Natural killer cell treated with Interleukin-12 subunit alpha and Interleukin-12 subunit beta and Interleukin-15 and Interleukin-18, amount 100 ng/mL, for 72 hours (primary cell): ENCODE measurements at regions not wholly inside any gene's neighbourhood (a gene's known extent, or its start where the extent isn't known, plus 50 kb on each side); places are given as distances from the start of the nearest gene placed in this dataset.

ENCODE experiments used
- ATAC-seq, 2 donors: fragments of 150-1000 bp; cut with Tn5 transposase in 1 of 2; sonication (Bioruptor Pico), chemical (Tn5 transposase) in 1 of 2; 2 replicates each; pipeline ENCODE4 v1.10.0; 2021
- DNase-seq: peaks from one replicate; pipeline ENCODE4 v3.0.0; 2022; ENCODE audit warnings: low spot score
- H3K27ac Mint-ChIP-seq, 2 donors: 1 replicate in 1 of 2; 2 replicates in 1 of 2; pipeline ENCODE4 v1.8.0; 2022; ENCODE audit warnings: mixed read lengths in 2 of 2, mild to moderate bottlenecking in 1 of 2, moderate library complexity in 1 of 2
- H3K27me3 Mint-ChIP-seq, 2 donors: 1 replicate in 1 of 2; 2 replicates in 1 of 2; pipeline ENCODE4 v1.8.0; 2022; ENCODE audit warnings: mixed read lengths in 2 of 2
- H3K36me3 Mint-ChIP-seq: one replicate; pipeline ENCODE4 v1.8.0; 2022; ENCODE audit warnings: mixed read lengths
- H3K4me1 Mint-ChIP-seq, 2 donors: 1 replicate in 1 of 2; 2 replicates in 1 of 2; pipeline ENCODE4 v1.8.0; 2022; ENCODE audit warnings: low read depth in 2 of 2, mixed read lengths in 2 of 2, mild to moderate bottlenecking in 1 of 2
- H3K4me3 Mint-ChIP-seq: one replicate; pipeline ENCODE4 v1.8.0; 2022; ENCODE audit warnings: mixed read lengths
- H3K9me3 Mint-ChIP-seq: 2 replicates; pipeline ENCODE4 v1.8.0; 2022; ENCODE audit warnings: mixed read lengths

DNA sequence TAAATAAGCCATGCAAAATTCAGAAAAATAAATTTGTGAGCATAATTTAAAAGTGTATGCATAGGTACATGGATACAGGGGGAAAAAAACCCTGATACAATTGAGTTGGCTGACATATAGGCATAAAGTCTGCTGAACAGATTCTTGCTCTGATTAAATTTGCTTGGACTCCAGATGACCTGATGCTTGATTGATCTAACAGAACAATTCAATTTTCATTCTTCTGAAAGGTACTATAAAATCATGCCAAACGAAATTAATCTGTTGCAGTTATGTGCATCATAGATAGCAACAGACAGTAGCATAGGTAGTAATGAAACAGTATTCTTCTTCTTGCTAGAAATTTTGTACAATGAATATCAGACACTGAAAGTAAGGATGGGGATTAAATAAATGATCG, 578.2 kb upstream of the SLITRK6 start:
- no peak for DNase-seq
- Mint-ChIP-seq H3K36me3 (no peaks in the 10 kb centered on the region), H3K4me3 (no peak overlapping the region), H3K9me3 (peaks cover 11% of the 10 kb centered on the region), H3K4me1 (no peaks in the 10 kb centered on the region), H3K27me3 (no peaks in the 10 kb centered on the region), H3K27ac (no peak overlapping the region)
- ATAC-seq = no peak

GRCh38 chr13:86378628-86379027, 579.4 kb upstream of the SLITRK6 start:
- no peaks in the 10 kb centered on the region for H3K27me3 Mint-ChIP-seq

GRCh38 chr13:86383151-86383550, 583.9 kb upstream of the SLITRK6 start:
- Mint-ChIP-seq H3K4me1 (no peaks in the 10 kb centered on the region), H3K4me3 (no peak overlapping the region), H3K27me3 (no peaks in the 10 kb centered on the region), H3K9me3 (peaks cover 9% of the 10 kb centered on the region), H3K36me3 (no peaks in the 10 kb centered on the region), H3K27ac (no peak overlapping the region)
- DNase-seq (no peak), ATAC-seq (no peak)

More at GRCh38 chr13:86378628-86379027, 579.4 kb upstream of the SLITRK6 start:
- peaks cover 5% of the 10 kb centered on the region for H3K9me3 Mint-ChIP-seq
- DNase-seq = no peak
- H3K36me3 Mint-ChIP-seq = no peaks in the 10 kb centered on the region
- H3K27ac Mint-ChIP-seq = no peak overlapping the region
- no peak overlapping the region for H3K4me3 Mint-ChIP-seq
- H3K4me1 Mint-ChIP-seq = no peaks in the 10 kb centered on the region
- ATAC-seq = no peak

GRCh38 chr13:86383561-86383960, 584.3 kb upstream of the SLITRK6 start:
- Mint-ChIP-seq H3K36me3 (no peaks in the 10 kb centered on the region), H3K4me3 (no peak overlapping the region), H3K27me3 (no peaks in the 10 kb centered on the region), H3K27ac (no peak overlapping the region), H3K4me1 (no peaks in the 10 kb centered on the region), H3K9me3 (peaks cover 6% of the 10 kb centered on the region)
- no peak for DNase-seq
- no peak for ATAC-seq

GRCh38 chr13:86397635-86398034, 598.4 kb upstream of the SLITRK6 start:
- no peak for DNase-seq
- no peak overlapping the region for H3K4me3 Mint-ChIP-seq
- no peaks in the 10 kb centered on the region for H3K27me3 Mint-ChIP-seq
- H3K36me3 Mint-ChIP-seq = no peaks in the 10 kb centered on the region
- no peak for ATAC-seq
- H3K27ac Mint-ChIP-seq = no peak overlapping the region
- H3K9me3 Mint-ChIP-seq = no peaks in the 10 kb centered on the region
- no peaks in the 10 kb centered on the region for H3K4me1 Mint-ChIP-seq

DNA sequence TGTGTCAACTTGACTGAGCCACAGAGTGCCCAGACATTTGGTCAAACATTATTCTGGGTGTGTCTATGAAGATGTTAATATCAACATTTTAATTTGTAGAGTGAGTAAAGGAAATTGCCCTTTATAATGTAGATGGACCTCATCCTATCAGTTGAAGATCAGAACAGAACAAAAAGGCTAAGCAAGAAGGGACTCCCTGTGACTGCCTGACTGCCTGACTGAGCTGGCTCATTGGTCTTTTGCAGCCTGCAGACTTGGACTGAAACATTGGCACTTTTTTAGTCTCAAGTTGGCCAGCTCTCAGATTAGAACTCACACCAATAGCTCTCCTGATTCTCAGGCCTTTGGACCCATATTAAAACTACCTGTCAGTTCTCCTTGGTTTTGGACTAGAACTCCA, 600.4 kb upstream of the SLITRK6 start:
- Mint-ChIP-seq H3K36me3 (no peaks in the 10 kb centered on the region), H3K4me3 (no peak overlapping the region)

DNA sequence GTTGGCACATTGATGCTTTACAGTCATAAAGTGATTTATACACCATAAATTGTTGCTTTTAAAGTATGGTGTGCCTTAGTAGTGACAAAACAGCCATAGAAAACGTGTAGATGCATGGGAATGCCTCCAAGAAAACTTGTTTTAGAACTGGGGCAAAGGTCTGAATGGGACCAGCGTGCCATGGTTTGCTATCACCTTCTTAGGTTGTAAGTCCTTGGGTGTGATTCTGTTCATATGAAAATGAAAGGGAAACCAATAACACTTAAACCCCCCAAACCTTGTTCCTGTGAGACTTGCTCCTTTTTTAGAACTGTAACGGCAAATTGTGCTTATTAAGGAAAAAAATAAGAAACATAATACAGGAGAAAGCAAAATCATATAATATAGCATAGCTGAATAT, 603.3 kb upstream of the SLITRK6 start:
- DNase-seq (no peak), ATAC-seq (no peak)
- H3K36me3 Mint-ChIP-seq = no peaks in the 10 kb centered on the region
- H3K27ac Mint-ChIP-seq = no peak overlapping the region
- no peak overlapping the region for H3K4me3 Mint-ChIP-seq
- no peaks in the 10 kb centered on the region for H3K27me3 Mint-ChIP-seq
- H3K4me1 Mint-ChIP-seq = no peaks in the 10 kb centered on the region
- peaks cover 3% of the 10 kb centered on the region for H3K9me3 Mint-ChIP-seq

More for the DNA sequence above, 600.4 kb upstream of the SLITRK6 start:
- DNase-seq (no peak), ATAC-seq (no peak)
- Mint-ChIP-seq H3K9me3 (no peaks in the 10 kb centered on the region), H3K27ac (no peak overlapping the region), H3K4me1 (no peaks in the 10 kb centered on the region), H3K27me3 (no peaks in the 10 kb centered on the region)

- peaks cover 7% of the 10 kb centered on the region for H3K9me3 Mint-ChIP-seq
- H3K4me1 Mint-ChIP-seq = no peaks in the 10 kb centered on the region
- no peak overlapping the region for H3K27ac Mint-ChIP-seq
- no peaks in the 10 kb centered on the region for H3K27me3 Mint-ChIP-seq
- DNase-seq (no peak), ATAC-seq (no peak)
- no peak overlapping the region for H3K4me3 Mint-ChIP-seq
- H3K36me3 Mint-ChIP-seq = no peaks in the 10 kb centered on the region
Observed at GRCh38 chr13:86403181-86403580, 604.0 kb upstream of the SLITRK6 start.

DNA sequence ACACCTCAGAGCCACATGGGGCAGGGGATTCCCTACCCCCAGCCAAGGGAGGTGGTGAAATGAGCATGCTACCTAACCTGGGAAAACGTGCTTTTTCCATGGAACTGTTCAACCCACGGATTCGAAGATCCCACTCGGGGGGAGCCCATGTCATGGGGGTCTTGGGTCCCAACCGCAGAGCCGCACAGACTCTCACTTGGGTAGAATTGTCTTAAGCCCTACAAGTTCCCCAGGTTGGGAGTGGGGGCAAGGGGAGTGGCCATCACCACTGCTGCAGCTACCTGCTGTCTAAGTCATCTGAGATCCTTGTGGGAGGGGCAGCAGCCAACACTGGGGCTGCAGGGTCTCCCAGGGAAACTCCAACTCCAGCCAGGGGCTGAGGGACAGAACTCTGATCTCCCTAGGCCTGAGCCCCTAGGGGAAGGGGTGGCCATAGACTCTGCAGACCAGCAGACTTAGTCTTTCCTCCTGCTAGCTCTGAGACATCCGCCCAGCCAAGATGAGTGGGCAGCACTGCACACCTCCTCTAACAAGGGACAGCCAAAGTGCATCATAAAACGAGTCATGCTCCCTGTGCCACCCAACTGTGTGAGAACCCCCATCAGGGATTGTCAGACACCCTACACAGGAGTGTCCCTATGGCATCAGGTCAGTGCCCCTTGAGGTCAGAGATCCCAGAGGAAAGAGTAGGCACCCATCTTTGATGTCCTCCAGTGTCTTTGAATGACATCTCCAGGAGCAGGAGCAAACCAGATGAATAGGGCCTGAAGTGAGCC, 610.4 kb upstream of the SLITRK6 start:
- DNase-seq (no peak), ATAC-seq (no peak)
- no peak overlapping the region for H3K4me3 Mint-ChIP-seq

DNA sequence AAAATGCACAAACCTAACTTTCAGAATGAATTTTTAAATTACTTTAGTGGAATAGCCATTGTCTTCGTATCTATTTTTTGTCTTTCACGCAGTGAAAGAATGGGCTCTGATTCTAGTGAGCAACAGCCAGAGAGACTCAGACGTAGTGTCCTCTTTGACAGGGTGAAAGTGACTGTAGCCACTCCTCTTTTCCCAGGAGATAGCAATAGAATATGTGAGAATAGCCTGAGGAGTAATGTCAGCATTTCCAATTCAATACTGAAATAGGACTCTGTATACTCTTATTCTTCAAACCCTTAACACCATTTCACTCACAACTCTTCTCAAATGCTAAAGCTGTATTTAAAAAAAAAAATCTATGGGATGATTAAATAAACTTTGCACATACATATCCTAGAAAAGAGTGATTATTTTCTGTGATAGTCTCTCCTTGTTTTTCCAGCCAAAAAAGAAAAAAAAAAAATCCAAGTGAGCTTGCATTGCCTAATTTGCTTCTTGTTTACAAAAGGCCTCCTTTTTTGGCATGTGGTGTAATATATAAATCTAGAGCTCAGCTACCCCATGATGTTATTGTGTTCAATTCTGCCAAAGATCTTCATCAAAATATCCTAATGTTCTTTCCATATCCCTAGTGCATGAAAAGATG, 626.1 kb upstream of the SLITRK6 start:
- ATAC-seq = no peak
- H3K27me3 Mint-ChIP-seq = no peaks in the 10 kb centered on the region
- H3K4me1 Mint-ChIP-seq = no peaks in the 10 kb centered on the region
- H3K27ac Mint-ChIP-seq = no peak overlapping the region
- H3K9me3 Mint-ChIP-seq = peaks cover 21% of the 10 kb centered on the region
- H3K4me3 Mint-ChIP-seq = no peak overlapping the region
- peaks cover 7% of the 10 kb centered on the region for H3K36me3 Mint-ChIP-seq
- DNase-seq = no peak

More for the DNA sequence above, 610.4 kb upstream of the SLITRK6 start:
- no peaks in the 10 kb centered on the region for H3K27me3 Mint-ChIP-seq
- H3K4me1 Mint-ChIP-seq = no peaks in the 10 kb centered on the region
- H3K27ac Mint-ChIP-seq = no peak overlapping the region
- peaks cover 19% of the 10 kb centered on the region for H3K9me3 Mint-ChIP-seq
- H3K36me3 Mint-ChIP-seq = peaks cover 8% of the 10 kb centered on the region

- H3K27ac Mint-ChIP-seq = no peak overlapping the region
- peaks cover 16% of the 10 kb centered on the region for H3K9me3 Mint-ChIP-seq
- H3K4me1 Mint-ChIP-seq = no peaks in the 10 kb centered on the region
- no peaks in the 10 kb centered on the region for H3K27me3 Mint-ChIP-seq
- ATAC-seq = no peak
- H3K36me3 Mint-ChIP-seq = no peaks in the 10 kb centered on the region
- no peak for DNase-seq
- H3K4me3 Mint-ChIP-seq = no peak overlapping the region
Observed at GRCh38 chr13:86426437-86426836, 627.2 kb upstream of the SLITRK6 start.

DNA sequence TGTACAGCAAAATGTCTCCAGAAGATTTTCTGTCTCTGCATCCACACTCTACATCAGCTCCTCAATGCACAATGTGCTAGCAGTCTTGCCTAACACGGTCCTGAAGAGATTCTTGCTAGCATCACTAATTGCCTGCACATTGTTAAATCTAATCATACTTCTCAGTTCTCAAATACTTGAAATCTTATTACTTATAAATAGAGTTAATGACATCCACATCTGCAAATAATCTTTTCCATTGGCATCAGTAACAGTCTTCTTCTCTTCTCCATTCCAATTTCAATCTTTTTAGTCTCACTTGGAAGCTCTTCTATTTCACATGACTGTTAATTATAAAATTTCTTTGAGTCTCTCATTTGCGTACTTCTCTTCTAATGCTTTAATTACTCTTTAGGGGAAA, 630.5 kb upstream of the SLITRK6 start:
- Mint-ChIP-seq H3K9me3 (peaks cover 16% of the 10 kb centered on the region), H3K4me3 (no peak overlapping the region), H3K27me3 (no peaks in the 10 kb centered on the region), H3K4me1 (no peaks in the 10 kb centered on the region), H3K27ac (no peak overlapping the region), H3K36me3 (peaks cover 6% of the 10 kb centered on the region)
- ATAC-seq (no peak), DNase-seq (no peak)

DNA sequence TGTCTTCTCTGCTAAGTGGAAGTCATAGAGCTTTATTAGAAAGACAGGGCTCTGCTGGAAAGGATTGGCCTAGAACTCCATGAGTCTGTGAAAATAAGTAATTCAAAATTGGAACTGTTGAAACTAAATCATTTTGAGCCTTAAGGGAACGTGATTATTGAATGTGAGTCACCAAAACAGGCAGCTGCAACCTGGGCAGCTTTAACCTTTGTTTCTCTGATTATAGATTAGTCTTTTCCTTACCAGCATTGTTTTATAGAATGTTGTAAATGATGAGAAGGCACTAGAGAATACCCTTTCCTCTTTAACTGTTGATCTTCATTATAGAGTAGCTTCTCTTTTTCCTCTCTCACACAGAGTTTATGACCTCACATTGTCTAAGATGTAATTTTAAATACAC, 638.8 kb upstream of the SLITRK6 start:
- Mint-ChIP-seq H3K4me1 (no peaks in the 10 kb centered on the region), H3K36me3 (peaks cover 6% of the 10 kb centered on the region), H3K4me3 (no peak overlapping the region), H3K27ac (no peak overlapping the region), H3K9me3 (peaks cover 9% of the 10 kb centered on the region), H3K27me3 (no peaks in the 10 kb centered on the region)
- ATAC-seq (no peak), DNase-seq (no peak)

DNA sequence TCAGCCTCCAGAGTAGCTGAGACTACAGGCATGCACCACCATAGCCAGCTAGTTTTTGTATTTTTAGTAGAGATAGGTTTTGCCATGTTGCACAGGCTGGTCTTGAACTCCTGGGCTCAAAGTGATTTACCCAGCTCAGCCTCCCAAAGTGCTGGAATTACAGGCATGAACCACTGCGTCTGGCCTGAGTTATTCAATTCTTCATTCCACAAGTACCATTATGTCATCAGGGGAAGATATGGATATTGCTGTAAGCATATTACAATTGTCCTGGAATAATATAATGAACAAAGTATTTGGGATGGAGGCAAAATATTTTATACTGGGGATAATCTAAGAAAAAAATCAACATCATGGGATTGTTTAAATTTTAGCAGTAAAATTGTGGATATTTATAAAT, 646.0 kb upstream of the SLITRK6 start:
- peaks cover 13% of the 10 kb centered on the region for H3K9me3 Mint-ChIP-seq
- ATAC-seq (no peak), DNase-seq (no peak)
- H3K4me3 Mint-ChIP-seq = no peak overlapping the region
- H3K4me1 Mint-ChIP-seq = no peaks in the 10 kb centered on the region
- peaks cover 7% of the 10 kb centered on the region for H3K36me3 Mint-ChIP-seq
- no peak overlapping the region for H3K27ac Mint-ChIP-seq
- H3K27me3 Mint-ChIP-seq = no peaks in the 10 kb centered on the region
